Activated CD8-positive, alpha-beta memory T cell treated with anti-CD3 and anti-CD28 coated beads, Interleukin-2, amount 50 U/mL, for 1 hour (primary cell): ENCODE measurements at regions not wholly inside any gene's neighbourhood (a gene's known extent, or its start where the extent isn't known, plus 50 kb on each side); places are given as distances from the start of the nearest gene placed in this dataset.

ENCODE experiments used
- DNase-seq: peaks from one replicate; pipeline ENCODE4 v3.0.0-alpha.2; 2020; ENCODE audit errors: extremely low read depth

GRCh38 chr11:79582434-79582833 lies 141.6 kb upstream of the TENM4 start:
- no peak for DNase-seq

DNA sequence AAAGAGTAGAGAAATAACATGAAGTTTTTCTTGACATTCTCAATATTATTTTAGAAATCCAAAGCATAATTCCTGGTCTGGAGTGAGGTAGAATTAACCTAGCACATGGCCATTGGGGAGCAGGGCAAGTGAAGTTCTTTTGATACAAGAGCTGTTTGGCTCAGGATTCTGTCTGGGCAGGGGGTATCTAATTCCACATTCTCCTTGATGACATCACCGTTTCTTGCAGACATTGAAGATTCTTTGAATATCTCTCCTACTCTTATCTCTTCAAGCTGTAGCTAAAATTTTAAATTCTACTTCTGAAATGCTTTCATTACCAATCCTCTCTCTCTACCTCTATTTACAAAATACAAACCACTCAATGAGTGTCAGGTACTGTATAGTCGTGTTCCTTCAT lies 138.2 kb upstream of the TENM4 start:
- no peak for DNase-seq

DNA sequence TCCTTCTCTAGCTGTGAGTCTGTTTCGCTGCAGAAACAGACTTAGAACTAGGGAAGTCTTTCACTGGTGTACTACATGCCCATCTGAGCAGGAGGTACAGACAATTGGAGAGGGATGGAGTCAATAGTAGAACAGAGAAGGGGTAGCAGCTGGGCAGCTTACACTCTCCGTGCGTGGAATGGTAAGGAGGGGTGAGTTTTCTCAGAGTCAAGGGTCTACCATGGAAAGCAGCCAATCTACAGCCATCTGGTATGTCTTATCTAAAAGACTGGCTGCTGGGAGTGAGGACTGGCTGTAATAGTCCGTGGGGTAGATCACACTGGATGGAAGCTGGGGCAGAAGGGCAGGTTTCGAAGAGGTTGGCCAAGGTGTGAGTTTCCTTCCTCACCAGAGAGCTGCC lies 137.3 kb upstream of the TENM4 start:
- no peak for DNase-seq

DNA sequence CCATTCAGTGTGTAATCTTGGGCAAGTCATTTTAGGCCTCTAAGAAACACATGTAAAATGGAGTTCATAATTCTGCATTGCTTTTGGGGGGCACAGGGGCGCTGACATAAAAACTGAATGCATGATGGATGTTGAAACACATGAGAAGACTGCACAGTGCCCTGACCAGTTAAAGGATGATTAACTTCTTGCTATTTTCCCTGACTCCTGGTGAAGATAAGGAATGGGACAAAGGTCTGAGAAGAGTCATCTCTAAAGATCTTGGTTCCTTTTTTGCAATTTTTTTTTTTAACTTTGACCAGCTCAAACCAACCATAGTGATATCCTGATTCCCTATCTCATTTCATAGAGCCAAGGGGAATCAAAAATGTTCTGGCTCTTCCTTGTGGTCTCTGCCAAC lies 134.9 kb upstream of the TENM4 start:
- DNase-seq, result no peak

GRCh38 chr11:79570104-79570503 lies 129.3 kb upstream of the TENM4 start:
- no peak for DNase-seq

- DNase-seq, result no peak
These were observed 123.6 kb upstream of the TENM4 start for GRCh38 chr11:79564288-79564925.

- DNase-seq, result no peak
These were observed 120.7 kb upstream of the TENM4 start for GRCh38 chr11:79561496-79561895.

DNA sequence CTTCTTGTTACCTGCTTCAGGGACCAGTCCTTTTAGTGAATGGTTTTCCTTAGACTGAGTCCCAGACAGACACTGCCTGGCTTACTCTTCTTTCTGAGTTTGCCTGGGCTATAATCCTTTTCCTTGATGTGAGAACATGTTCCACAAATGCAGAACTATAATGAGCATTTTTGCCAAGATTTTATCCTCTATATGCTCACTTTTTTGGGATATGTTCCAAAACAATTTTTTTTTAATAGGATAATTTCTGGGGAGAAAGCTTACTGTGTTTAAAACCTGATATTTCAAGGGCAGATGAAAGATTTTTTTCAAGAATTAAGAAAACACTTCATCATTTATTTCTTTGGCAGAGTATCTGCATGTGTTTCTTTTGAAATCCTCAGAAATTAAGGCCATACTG lies 110.0 kb upstream of the TENM4 start:
- no peak for DNase-seq

- no peak for DNase-seq
These were observed 106.4 kb upstream of the TENM4 start for GRCh38 chr11:79547256-79547655.

GRCh38 chr11:79546351-79546750 lies 105.5 kb upstream of the TENM4 start:
- DNase-seq, result no peak

DNA sequence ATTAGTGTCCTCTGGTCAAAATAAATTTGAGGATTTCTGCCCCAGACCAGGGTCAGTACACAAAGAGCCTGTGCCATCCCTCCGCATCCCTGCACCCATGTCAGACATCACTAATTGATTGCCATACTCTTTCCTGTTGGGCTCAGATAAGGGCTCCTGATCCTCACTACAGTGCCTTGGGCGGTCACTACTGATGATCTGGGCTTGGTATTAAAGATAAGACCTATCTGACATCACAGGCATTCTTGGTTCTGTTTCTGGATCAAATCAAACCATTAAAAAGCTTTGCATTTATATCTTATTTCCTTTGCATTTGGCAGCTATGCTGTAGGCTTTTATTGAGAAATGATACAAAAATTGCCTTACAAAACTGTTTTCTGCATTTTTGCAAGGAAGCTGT lies 103.5 kb upstream of the TENM4 start:
- DNase-seq, result no peak

DNA sequence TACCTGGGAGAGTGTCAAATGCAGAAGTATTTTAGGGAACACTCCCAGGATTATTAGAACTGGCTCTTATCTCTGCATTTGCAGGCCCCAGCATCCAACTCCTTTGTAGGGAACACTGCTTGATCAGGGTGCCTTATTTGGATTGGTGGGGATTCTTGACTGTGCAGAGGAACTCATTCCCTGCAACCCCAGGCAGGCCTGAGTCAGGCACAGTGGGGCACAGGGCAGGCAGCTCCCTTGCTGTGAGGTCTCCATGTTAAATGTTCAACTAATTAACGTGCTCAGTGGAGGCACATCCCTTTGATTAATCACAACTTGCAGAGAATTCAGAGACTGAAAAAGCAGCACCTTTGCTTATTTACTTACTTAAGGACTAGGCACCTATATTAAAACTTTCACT lies 102.3 kb upstream of the TENM4 start:
- DNase-seq, result no peak

GRCh38 chr11:79541466-79541865 lies 100.6 kb upstream of the TENM4 start:
- DNase-seq, result no peak

GRCh38 chr11:79538775-79539174 lies 97.9 kb upstream of the TENM4 start:
- DNase-seq, result no peak

DNA sequence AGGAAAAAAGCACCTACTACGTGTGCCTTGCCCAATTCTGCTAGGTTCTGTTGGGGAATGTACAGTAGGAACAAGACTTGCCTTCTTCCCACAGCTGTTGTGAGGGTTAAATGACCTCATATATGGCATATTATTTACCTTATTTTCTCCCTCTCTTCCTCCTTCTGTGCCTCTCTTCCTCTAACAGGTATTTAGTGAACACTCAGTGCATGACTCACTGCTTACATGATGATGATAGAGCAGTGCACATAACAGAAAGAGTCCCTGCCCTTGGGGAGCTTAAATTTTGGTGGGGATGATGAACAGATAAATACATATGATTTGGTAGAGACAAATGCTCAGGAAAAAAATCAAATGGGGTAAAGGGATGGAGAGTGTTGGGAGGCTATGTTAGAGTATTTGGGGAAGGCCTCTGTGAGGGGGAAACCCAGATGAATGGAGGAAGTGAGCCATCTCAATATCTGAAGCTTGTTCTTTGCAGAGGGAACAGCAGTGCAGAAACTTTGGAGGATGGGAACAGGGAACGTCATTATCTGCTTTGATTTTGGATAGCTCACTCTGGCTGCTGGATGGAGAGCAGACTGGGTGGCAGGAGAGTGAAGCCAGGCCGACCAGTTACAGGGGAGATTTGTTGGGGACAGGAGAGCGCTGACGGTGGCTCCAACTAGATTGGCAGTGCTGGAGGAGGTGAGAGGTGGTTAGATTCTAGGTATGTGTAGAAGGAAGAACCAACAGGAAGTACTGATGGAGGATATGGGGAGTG lies 95.5 kb upstream of the TENM4 start:
- no peak for DNase-seq

- DNase-seq, result no peak
These were observed 94.8 kb upstream of the TENM4 start for GRCh38 chr11:79535606-79536005.

- no peak for DNase-seq
These were observed 84.4 kb upstream of the TENM4 start for GRCh38 chr11:79525257-79525656.

DNA sequence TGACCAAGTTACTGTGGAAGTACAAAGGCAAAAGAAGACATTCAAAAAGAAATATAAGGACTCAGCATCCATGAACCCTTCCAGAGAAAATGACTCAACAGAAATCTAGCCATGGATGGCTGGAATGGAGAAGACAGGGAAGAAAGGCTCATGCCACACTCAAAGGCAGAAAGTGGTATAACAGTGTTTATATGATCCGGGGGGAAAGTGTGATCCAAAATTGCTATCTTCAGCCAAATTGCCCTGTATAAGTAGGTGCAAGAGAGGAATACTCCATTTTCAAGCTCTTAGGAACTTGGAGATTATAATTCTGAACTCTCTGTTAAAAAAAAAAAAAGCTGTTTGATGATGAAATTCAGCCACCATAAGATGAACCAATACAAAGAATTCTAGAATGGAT lies 81.8 kb upstream of the TENM4 start:
- no peak for DNase-seq

GRCh38 chr11:79520086-79520485 lies 79.3 kb upstream of the TENM4 start:
- DNase-seq, result no peak

- no peak for DNase-seq
These were observed 75.0 kb upstream of the TENM4 start for GRCh38 chr11:79515781-79516180.

DNA sequence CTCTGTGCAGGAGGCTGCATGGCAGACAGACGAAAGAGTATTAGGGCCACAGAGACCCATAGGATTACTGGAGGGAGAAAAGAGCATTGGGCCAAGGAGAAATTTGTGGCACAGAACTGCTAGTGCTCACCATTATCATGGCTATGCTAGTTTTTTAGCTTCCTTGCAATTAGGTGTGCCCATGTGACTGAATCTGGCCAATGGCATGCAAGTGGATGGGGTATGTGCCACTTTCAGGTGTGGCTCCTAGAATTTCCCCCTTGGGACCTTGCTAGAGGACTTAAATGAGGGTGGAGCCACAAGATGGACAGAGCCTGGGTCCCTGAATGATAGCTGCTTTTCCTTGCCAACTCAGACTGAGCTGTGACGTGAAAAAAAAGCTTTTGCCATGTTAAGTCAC lies 73.9 kb upstream of the TENM4 start:
- no peak for DNase-seq

DNA sequence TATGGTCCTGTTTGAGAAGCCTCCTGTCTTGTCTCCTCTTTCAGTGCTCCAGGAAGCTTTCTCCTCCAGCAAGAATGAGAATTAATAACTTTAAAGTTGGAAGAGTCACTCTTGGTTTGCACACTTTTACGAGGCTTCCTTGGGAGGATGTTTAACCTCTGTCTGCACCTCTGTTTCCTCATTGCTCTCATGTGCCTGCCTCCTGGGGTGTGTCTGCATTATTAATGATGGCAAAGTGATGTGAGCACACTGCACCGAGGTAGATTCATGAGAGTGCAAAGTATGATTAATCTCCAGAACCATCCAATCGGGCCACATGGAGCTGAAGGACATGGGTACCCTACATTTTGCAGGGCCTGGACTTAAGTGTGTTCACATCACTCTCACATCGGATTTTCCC lies 73.5 kb upstream of the TENM4 start:
- no peak for DNase-seq

DNA sequence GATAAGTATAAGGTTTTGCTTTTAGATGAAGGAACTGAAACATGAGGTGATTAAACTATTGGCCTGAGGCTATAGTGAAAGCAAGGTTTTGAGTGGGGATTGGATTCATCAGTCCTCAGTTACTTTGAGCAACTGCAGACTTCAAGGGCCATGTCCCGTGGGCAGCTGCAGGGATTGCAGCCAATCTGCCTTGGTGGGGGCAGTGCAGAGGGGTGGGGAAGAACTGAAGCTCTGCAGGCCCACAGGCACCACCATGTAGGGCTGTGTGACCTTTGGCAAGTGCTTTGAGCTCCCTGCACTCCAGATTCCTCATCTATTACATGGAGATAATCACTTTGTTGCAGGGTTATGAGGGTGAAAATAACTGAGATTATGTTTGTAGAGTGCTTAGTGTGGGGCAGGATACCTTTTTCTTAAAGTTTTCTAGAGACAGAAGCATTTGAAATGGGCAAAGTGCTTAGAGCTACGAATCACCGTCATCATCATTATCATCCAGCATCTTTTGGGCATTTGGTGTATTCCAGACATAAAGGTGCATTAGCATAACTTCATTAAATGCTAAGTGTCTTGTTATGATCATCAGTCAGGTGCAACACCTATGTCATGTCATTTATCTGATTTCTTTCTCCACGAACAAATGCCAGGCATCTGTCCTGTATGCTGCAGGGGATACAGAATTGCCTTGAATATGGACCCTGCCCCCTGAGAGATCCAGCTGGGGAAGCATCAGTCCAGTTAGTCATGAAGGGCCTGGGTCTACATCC lies 72.1 kb upstream of the TENM4 start:
- no peak for DNase-seq
